CD14-positive monocyte (primary cell): ENCODE measurements at regions not wholly inside any gene's neighbourhood (a gene's known extent, or its start where the extent isn't known, plus 50 kb on each side); places are given as distances from the start of the nearest gene placed in this dataset.

Experiments
- DNase-seq, 3 donors: peaks; one replicate each; pipeline ENCODE4 v3.0.0-alpha.2; 2011 to 2022
- H2AFZ ChIP-seq: 2 replicates; pipeline ENCODE4 v1.6.0; 2012; ENCODE audit warnings: mild to moderate bottlenecking, low read depth, low read length, inconsistent platforms; ENCODE audit not compliant: insufficient read depth, poor library complexity, severe bottlenecking
- H3K27ac ChIP-seq, 2 donors: 1 replicate in 1 of 2; 2 replicates in 1 of 2; pipeline ENCODE4 v1.5.1; 2012 to 2013; ENCODE audit warnings: low read length in 2 of 2, control low read depth in 1 of 2, inconsistent platforms in 1 of 2, low read depth in 1 of 2, mild to moderate bottlenecking in 1 of 2
- H3K27me3 ChIP-seq, 2 donors: one replicate each; pipeline versions ENCODE4 v1.6.0 to v1.6.1; 2011 to 2013; ENCODE audit warnings: low read length in 2 of 2; ENCODE audit not compliant: control insufficient read depth in 2 of 2, insufficient read depth in 2 of 2
- H3K36me3 ChIP-seq, 2 donors: replicated peaks in 1 of 2; 1 replicate in 1 of 2; 2 replicates in 1 of 2; pipeline versions ENCODE4 v1.5.1 to v1.6.1; 2012 to 2013; ENCODE audit warnings: low read length in 2 of 2, control low read depth in 1 of 2, inconsistent platforms in 1 of 2, mild to moderate bottlenecking in 1 of 2; ENCODE audit not compliant: insufficient read depth in 2 of 2, control insufficient read depth in 1 of 2
- H3K4me1 ChIP-seq, 2 donors: 1 replicate in 1 of 2; 2 replicates in 1 of 2; pipeline versions ENCODE4 v1.5.1 to v1.6.1; 2012 to 2013; ENCODE audit warnings: low read length in 2 of 2, control low read depth in 1 of 2, inconsistent platforms in 1 of 2, mild to moderate bottlenecking in 1 of 2, moderate library complexity in 1 of 2; ENCODE audit not compliant: insufficient read depth in 2 of 2, control insufficient read depth in 1 of 2
- H3K4me2 ChIP-seq: replicated peaks from 2 replicates; pipeline ENCODE3; 2012; ENCODE audit warnings: low read length, moderate library complexity, mild to moderate bottlenecking; ENCODE audit not compliant: poor library complexity, severe bottlenecking; ENCODE audit errors: extremely low read depth
- H3K4me3 ChIP-seq, 3 experiments: fragments of 200-600 bp in 1 of 3; sonication (generic) in 1 of 3; replicated peaks in 1 of 3; 1 replicate in 2 of 3; 2 replicates in 1 of 3; pipeline ENCODE4 v1.5.1; 2011 to 2013; ENCODE audit warnings: low read length in 3 of 3, mild to moderate bottlenecking in 3 of 3, control low read depth in 2 of 3, low read depth in 2 of 3, inconsistent platforms in 1 of 3, moderate library complexity in 1 of 3
- H3K79me2 ChIP-seq: 2 replicates; pipeline ENCODE4 v1.6.0; 2012; ENCODE audit warnings: mild to moderate bottlenecking, control low read depth, inconsistent platforms, low read length, moderate library complexity; ENCODE audit not compliant: insufficient read depth
- H3K9ac ChIP-seq: 2 replicates; pipeline ENCODE4 v1.6.0; 2017; ENCODE audit warnings: low read length, mild to moderate bottlenecking; ENCODE audit not compliant: insufficient read depth, poor library complexity, severe bottlenecking
- H3K9me3 ChIP-seq, 2 donors: replicated peaks in 1 of 2; 1 replicate in 1 of 2; 2 replicates in 1 of 2; pipeline versions ENCODE4 v1.5.1 to v1.6.1; 2012 to 2013; ENCODE audit warnings: low read length in 2 of 2, control low read depth in 1 of 2; ENCODE audit not compliant: control insufficient read depth in 1 of 2, insufficient read depth in 1 of 2
- H4K20me1 ChIP-seq: 2 replicates; pipeline ENCODE4 v1.6.0; 2012; ENCODE audit warnings: mild to moderate bottlenecking, low read length, control low read depth, moderate library complexity; ENCODE audit not compliant: insufficient read depth
- H3K27ac Mint-ChIP-seq, 7 donors: one replicate each; pipeline ENCODE4 v1.8.0; 2020; ENCODE audit warnings: mild to moderate bottlenecking in 7 of 7, mixed read lengths in 7 of 7, moderate library complexity in 6 of 7, inconsistent platforms in 2 of 7
- H3K27me3 Mint-ChIP-seq, 3 donors: one replicate each; pipeline ENCODE4 v1.8.0; 2021 to 2022; ENCODE audit warnings: low read depth in 3 of 3, mild to moderate bottlenecking in 3 of 3, mixed read lengths in 3 of 3, moderate library complexity in 3 of 3, inconsistent platforms in 1 of 3
- H3K36me3 Mint-ChIP-seq, 2 donors: one replicate each; pipeline ENCODE4 v1.8.0; 2020; ENCODE audit warnings: mixed read lengths in 2 of 2, inconsistent platforms in 1 of 2, mild to moderate bottlenecking in 1 of 2
- H3K4me1 Mint-ChIP-seq: one replicate; pipeline ENCODE4 v1.8.0; 2020; ENCODE audit warnings: mild to moderate bottlenecking, mixed read lengths
- H3K4me3 Mint-ChIP-seq, 2 donors: one replicate each; pipeline ENCODE4 v1.8.0; 2020; ENCODE audit warnings: mild to moderate bottlenecking in 2 of 2, mixed read lengths in 2 of 2, moderate library complexity in 1 of 2
- H3K9me3 Mint-ChIP-seq, 7 donors: one replicate each; pipeline ENCODE4 v1.8.0; 2020 to 2022; ENCODE audit warnings: mixed read lengths in 7 of 7, mild to moderate bottlenecking in 6 of 7, moderate library complexity in 6 of 7, inconsistent platforms in 2 of 7
- CTCF ChIP-seq: fragments of 200-600 bp; IDR thresholded peaks from one replicate; pipeline ENCODE4 v1.8.0; 2022; ENCODE audit warnings: antibody characterized with exemption, mild to moderate bottlenecking
- whole genome bisulfite sequencing: methylation state at CpG from one replicate; pipeline ENCODE4 v1.1.5; 2013; ENCODE audit warnings: missing lambda C conversion rate; ENCODE audit not compliant: insufficient coverage; 5-methylcytosine and 5-hydroxymethylcytosine counted together
- intact Hi-C, 2 donors: fragments of 100-400 bp; cut with micrococcal nuclease; formaldehyde crosslinking; loops; one replicate each; pipeline versions ENCODE4 v1.15.0 to v1.15.1; 2023

- no CpG with 5 or more reads among the region's 5 CpGs for WGBS
- H2AFZ ChIP-seq, result no peak overlapping the region
- H3K4me1 ChIP-seq, result no peaks in the 10 kb centered on the region
- no peak overlapping the region for H3K4me3 ChIP-seq
- Mint-ChIP-seq H3K9me3 (peaks cover 0 to 2% (median 0%) of the 10 kb centered on the region in 7 donors), H3K27me3 (peaks cover 0 to 2% (median 1%) of the 10 kb centered on the region in 3 donors), H3K4me3 (no peak overlapping the region), H3K4me1 (peaks cover 1% of the 10 kb centered on the region), H3K36me3 (no peaks in the 10 kb centered on the region), H3K27ac (no peak overlapping the region)
- no peaks in the 10 kb centered on the region for H4K20me1 ChIP-seq
- H3K4me2 ChIP-seq, result no peak overlapping the region
- no peak overlapping the region for H3K9ac ChIP-seq
- no peak overlapping the region for H3K27ac ChIP-seq
- no peaks in the 10 kb centered on the region for H3K79me2 ChIP-seq
- no peaks in the 10 kb centered on the region for H3K27me3 ChIP-seq
- no peak for DNase-seq
- no peaks in the 10 kb centered on the region for H3K36me3 ChIP-seq
- intact Hi-C loops, result no loop called here
- no peak for TF ChIP-seq CTCF
- no peaks in the 10 kb centered on the region for H3K9me3 ChIP-seq
These were observed 685.7 kb downstream of the ADGRL2 start for GRCh38 chr1:82486468-82486867.

- DNase-seq, result no peak
- Mint-ChIP-seq H3K9me3 (peaks cover 0 to 2% (median under 1%) of the 10 kb centered on the region in 7 donors), H3K27me3 (peaks cover 0 to 2% (median 1%) of the 10 kb centered on the region in 3 donors), H3K4me3 (no peak overlapping the region), H3K36me3 (no peaks in the 10 kb centered on the region), H3K4me1 (peaks cover 1% of the 10 kb centered on the region), H3K27ac (no peak overlapping the region)
- Histone ChIP-seq H3K4me2 (no peak overlapping the region), H3K27ac (no peak overlapping the region), H3K9me3 (no peaks in the 10 kb centered on the region), H3K9ac (no peak overlapping the region), H3K27me3 (no peaks in the 10 kb centered on the region), H3K36me3 (no peaks in the 10 kb centered on the region), H3K4me1 (no peaks in the 10 kb centered on the region), H3K79me2 (no peaks in the 10 kb centered on the region), H2AFZ (no peak overlapping the region), H3K4me3 (no peak overlapping the region), H4K20me1 (no peaks in the 10 kb centered on the region)
- intact Hi-C loops, result no loop called here
- WGBS, result 100% methylated on average over 1 of the region's 4 CpGs
- no peak for TF ChIP-seq CTCF
These were observed 685.0 kb downstream of the ADGRL2 start for GRCh38 chr1:82485591-82486369.
